ENCODE measurements at regions not wholly inside any gene's neighbourhood (a gene's known extent, or its start where the extent isn't known, plus 50 kb on each side); places are given as distances from the start of the nearest gene placed in this dataset.
A peak's percentile ranks its signal among the peaks of the same experiment; 100 is the strongest.
"Not testable (repeated sequence)": the region's sequence is repeated elsewhere in the genome, so short reads cannot be mapped to it uniquely, and the experiment has no call there.

GRCh38 chr2:203629699-203630098 lies 76.7 kb upstream of the CD28 start:
- no peak for DNase-seq (ENCODE audit: low read depth in 2 of 2)

GRCh38 chr2:203631068-203631757 lies 75.2 kb upstream of the CD28 start:
- DNase-seq (ENCODE audit: low read depth in 2 of 2), result no peak

- peak; percentile 12 to 21 for DNase-seq (ENCODE audit: low read depth in 2 of 2)
These were observed 69.6 kb upstream of the CD28 start for GRCh38 chr2:203636588-203637470.

GRCh38 chr2:203637471-203638167 lies 68.8 kb upstream of the CD28 start:
- DNase-seq (ENCODE audit: low read depth in 2 of 2), result peak in 1 of 2 donors; percentile 3

GRCh38 chr2:203641865-203642264 lies 64.6 kb upstream of the CD28 start:
- DNase-seq (ENCODE audit: low read depth in 2 of 2), result not testable (repeated sequence)

GRCh38 chr2:203642841-203643240 lies 63.6 kb upstream of the CD28 start:
- not testable (repeated sequence) for DNase-seq (ENCODE audit: low read depth in 2 of 2)

GRCh38 chr2:203645831-203646230 lies 60.6 kb upstream of the CD28 start:
- no peak for DNase-seq (ENCODE audit: low read depth in 2 of 2)

- no peak for DNase-seq (ENCODE audit: low read depth in 2 of 2)
These were observed 60.1 kb upstream of the CD28 start for GRCh38 chr2:203646266-203646864.

- no peak for DNase-seq (ENCODE audit: low read depth in 2 of 2)
These were observed 59.5 kb upstream of the CD28 start for GRCh38 chr2:203646961-203647360.

GRCh38 chr2:203647579-203647978 lies 58.9 kb upstream of the CD28 start:
- no peak for DNase-seq (ENCODE audit: low read depth in 2 of 2)

GRCh38 chr2:203648273-203648672 lies 58.2 kb upstream of the CD28 start:
- no peak for DNase-seq (ENCODE audit: low read depth in 2 of 2)

- no peak for DNase-seq (ENCODE audit: low read depth in 2 of 2)
These were observed 57.1 kb upstream of the CD28 start for GRCh38 chr2:203649176-203649814.

- DNase-seq (ENCODE audit: low read depth in 2 of 2), result peak; percentile 62 to 66
These were observed 55.4 kb upstream of the CD28 start for GRCh38 chr2:203650860-203651613.

- no peak for DNase-seq (ENCODE audit: low read depth in 2 of 2)
These were observed 54.8 kb upstream of the CD28 start for GRCh38 chr2:203651621-203652020.

GRCh38 chr2:203654826-203655225 lies 51.6 kb upstream of the CD28 start:
- no peak for DNase-seq (ENCODE audit: low read depth in 2 of 2)

- peak; percentile 14 to 47 for DNase-seq (ENCODE audit: low read depth in 2 of 2)
These were observed 49.7 kb upstream of the CD28 start for GRCh38 chr2:203656522-203657287.
